Left colon (tissue), 2 donors: ENCODE measurements at regions not wholly inside any gene's neighbourhood (a gene's known extent, or its start where the extent isn't known, plus 50 kb on each side); places are given as distances from the start of the nearest gene placed in this dataset.

ENCODE experiments used
- ATAC-seq: fragments of 200-7000 bp; cut with Tn5 transposase; one replicate; pipeline ENCODE4 v1.9.1; 2020; ENCODE audit warnings: mild to moderate bottlenecking, moderate library complexity
- DNase-seq, 2 donors: peaks; one replicate each; pipeline ENCODE4 v3.0.0-alpha.2; 2020
- intact Hi-C, 2 donors: fragments of 100-400 bp; cut with DNase I in 1 of 2; cut with micrococcal nuclease in 1 of 2; formaldehyde crosslinking; loops; one replicate each; pipeline versions ENCODE4 v1.11.2 to v1.14.0; 2022; cut with DNase I, micrococcal nuclease
- donor health status: DM: no; HTN: no; CAD: no.
- donor health status: DM: yes; HTN: yes; CAD: no.

GRCh38 chr6:147872002-147872401, 363.5 kb downstream of the SAMD5 start:
- no peak for ATAC-seq
- intact Hi-C loops, result no loop called here
- DNase-seq, result no peak

- DNase-seq (no peak), ATAC-seq (no peak)
- intact Hi-C loops, result no loop called here
Measured at GRCh38 chr6:147873816-147874215, 365.3 kb downstream of the SAMD5 start.

GRCh38 chr6:147874322-147874721, 365.8 kb downstream of the SAMD5 start:
- no peak for ATAC-seq
- DNase-seq, result no peak
- intact Hi-C loops, result no loop called here

- ATAC-seq (no peak), DNase-seq (no peak)
- intact Hi-C loops, result no loop called here
Measured at GRCh38 chr6:147879031-147879580, 370.6 kb downstream of the SAMD5 start.

GRCh38 chr6:147881432-147881831, 372.9 kb downstream of the SAMD5 start:
- DNase-seq (no peak), ATAC-seq (no peak)
- intact Hi-C loops, result no loop called here

- intact Hi-C loops, result no loop called here
- ATAC-seq (no peak), DNase-seq (no peak)
Measured at GRCh38 chr6:147888374-147888773, 379.9 kb downstream of the SAMD5 start.

GRCh38 chr6:147891671-147892070, 383.2 kb downstream of the SAMD5 start:
- no peak for DNase-seq
- no peak for ATAC-seq
- intact Hi-C loops, result no loop called here

- no peak for ATAC-seq
- intact Hi-C loops, result no loop called here
- no peak for DNase-seq
Measured at GRCh38 chr6:147892476-147892875, 384.0 kb downstream of the SAMD5 start.

GRCh38 chr6:147895272-147895671, 386.8 kb downstream of the SAMD5 start:
- ATAC-seq (no peak), DNase-seq (no peak)
- intact Hi-C loops, result no loop called here

GRCh38 chr6:147900247-147900830, 391.8 kb downstream of the SAMD5 start:
- ATAC-seq, result no peak
- no peak for DNase-seq
- intact Hi-C loops, result no loop called here

GRCh38 chr6:147903321-147903720, 394.8 kb downstream of the SAMD5 start:
- ATAC-seq, result no peak
- DNase-seq, result no peak
- intact Hi-C loops, result no loop called here

GRCh38 chr6:147903931-147904330, 395.4 kb downstream of the SAMD5 start:
- no peak for ATAC-seq
- intact Hi-C loops, result no loop called here
- no peak for DNase-seq

GRCh38 chr6:147904416-147904815, 395.9 kb downstream of the SAMD5 start:
- intact Hi-C loops, result no loop called here
- ATAC-seq (no peak), DNase-seq (no peak)

- ATAC-seq (no peak), DNase-seq (no peak)
- intact Hi-C loops, result no loop called here
Measured at GRCh38 chr6:147905711-147906110, 397.2 kb downstream of the SAMD5 start.

- ATAC-seq (no peak), DNase-seq (no peak)
- intact Hi-C loops, result no loop called here
Measured at GRCh38 chr6:147906361-147906760, 397.9 kb downstream of the SAMD5 start.

GRCh38 chr6:147909640-147910039, 401.1 kb downstream of the SAMD5 start:
- DNase-seq (no peak), ATAC-seq (no peak)
- intact Hi-C loops, result no loop called here

- intact Hi-C loops, result no loop called here
- no peak for DNase-seq
Measured at GRCh38 chr6:147910281-147910680, 401.8 kb downstream of the SAMD5 start.

GRCh38 chr6:147911057-147911456, 402.6 kb downstream of the SAMD5 start:
- intact Hi-C loops, result no loop called here
- DNase-seq (no peak), ATAC-seq (no peak)

More at GRCh38 chr6:147910281-147910680, 401.8 kb downstream of the SAMD5 start:
- no peak for ATAC-seq

GRCh38 chr6:147911686-147912085, 403.2 kb downstream of the SAMD5 start:
- no peak for ATAC-seq
- intact Hi-C loops, result no loop called here
- no peak for DNase-seq

GRCh38 chr6:147922799-147923198, 414.3 kb downstream of the SAMD5 start:
- intact Hi-C loops, result no loop called here
- ATAC-seq, result no peak

GRCh38 chr6:147924598-147924997, 416.1 kb downstream of the SAMD5 start:
- ATAC-seq, result no peak
- intact Hi-C loops, result no loop called here

More at GRCh38 chr6:147922799-147923198, 414.3 kb downstream of the SAMD5 start:
- no peak for DNase-seq

More at GRCh38 chr6:147924598-147924997, 416.1 kb downstream of the SAMD5 start:
- no peak for DNase-seq
